CD14-positive monocyte (primary cell): ENCODE measurements at regions not wholly inside any gene's neighbourhood (a gene's known extent, or its start where the extent isn't known, plus 50 kb on each side); places are given as distances from the start of the nearest gene placed in this dataset.

Experiments
- DNase-seq, 3 donors: peaks; one replicate each; pipeline ENCODE4 v3.0.0-alpha.2; 2011 to 2022
- H2AFZ ChIP-seq: 2 replicates; pipeline ENCODE4 v1.6.0; 2012; ENCODE audit warnings: mild to moderate bottlenecking, low read depth, low read length, inconsistent platforms; ENCODE audit not compliant: insufficient read depth, poor library complexity, severe bottlenecking
- H3K27ac ChIP-seq, 2 donors: 1 replicate in 1 of 2; 2 replicates in 1 of 2; pipeline ENCODE4 v1.5.1; 2012 to 2013; ENCODE audit warnings: low read length in 2 of 2, control low read depth in 1 of 2, inconsistent platforms in 1 of 2, low read depth in 1 of 2, mild to moderate bottlenecking in 1 of 2
- H3K27me3 ChIP-seq, 2 donors: one replicate each; pipeline versions ENCODE4 v1.6.0 to v1.6.1; 2011 to 2013; ENCODE audit warnings: low read length in 2 of 2; ENCODE audit not compliant: control insufficient read depth in 2 of 2, insufficient read depth in 2 of 2
- H3K36me3 ChIP-seq, 2 donors: replicated peaks in 1 of 2; 1 replicate in 1 of 2; 2 replicates in 1 of 2; pipeline versions ENCODE4 v1.5.1 to v1.6.1; 2012 to 2013; ENCODE audit warnings: low read length in 2 of 2, control low read depth in 1 of 2, inconsistent platforms in 1 of 2, mild to moderate bottlenecking in 1 of 2; ENCODE audit not compliant: insufficient read depth in 2 of 2, control insufficient read depth in 1 of 2
- H3K4me1 ChIP-seq, 2 donors: 1 replicate in 1 of 2; 2 replicates in 1 of 2; pipeline versions ENCODE4 v1.5.1 to v1.6.1; 2012 to 2013; ENCODE audit warnings: low read length in 2 of 2, control low read depth in 1 of 2, inconsistent platforms in 1 of 2, mild to moderate bottlenecking in 1 of 2, moderate library complexity in 1 of 2; ENCODE audit not compliant: insufficient read depth in 2 of 2, control insufficient read depth in 1 of 2
- H3K4me2 ChIP-seq: replicated peaks from 2 replicates; pipeline ENCODE3; 2012; ENCODE audit warnings: low read length, moderate library complexity, mild to moderate bottlenecking; ENCODE audit not compliant: poor library complexity, severe bottlenecking; ENCODE audit errors: extremely low read depth
- H3K4me3 ChIP-seq, 3 experiments: fragments of 200-600 bp in 1 of 3; sonication (generic) in 1 of 3; replicated peaks in 1 of 3; 1 replicate in 2 of 3; 2 replicates in 1 of 3; pipeline ENCODE4 v1.5.1; 2011 to 2013; ENCODE audit warnings: low read length in 3 of 3, mild to moderate bottlenecking in 3 of 3, control low read depth in 2 of 3, low read depth in 2 of 3, inconsistent platforms in 1 of 3, moderate library complexity in 1 of 3
- H3K79me2 ChIP-seq: 2 replicates; pipeline ENCODE4 v1.6.0; 2012; ENCODE audit warnings: mild to moderate bottlenecking, control low read depth, inconsistent platforms, low read length, moderate library complexity; ENCODE audit not compliant: insufficient read depth
- H3K9ac ChIP-seq: 2 replicates; pipeline ENCODE4 v1.6.0; 2017; ENCODE audit warnings: low read length, mild to moderate bottlenecking; ENCODE audit not compliant: insufficient read depth, poor library complexity, severe bottlenecking
- H3K9me3 ChIP-seq, 2 donors: replicated peaks in 1 of 2; 1 replicate in 1 of 2; 2 replicates in 1 of 2; pipeline versions ENCODE4 v1.5.1 to v1.6.1; 2012 to 2013; ENCODE audit warnings: low read length in 2 of 2, control low read depth in 1 of 2; ENCODE audit not compliant: control insufficient read depth in 1 of 2, insufficient read depth in 1 of 2
- H4K20me1 ChIP-seq: 2 replicates; pipeline ENCODE4 v1.6.0; 2012; ENCODE audit warnings: mild to moderate bottlenecking, low read length, control low read depth, moderate library complexity; ENCODE audit not compliant: insufficient read depth
- H3K27ac Mint-ChIP-seq, 7 donors: one replicate each; pipeline ENCODE4 v1.8.0; 2020; ENCODE audit warnings: mild to moderate bottlenecking in 7 of 7, mixed read lengths in 7 of 7, moderate library complexity in 6 of 7, inconsistent platforms in 2 of 7
- H3K27me3 Mint-ChIP-seq, 3 donors: one replicate each; pipeline ENCODE4 v1.8.0; 2021 to 2022; ENCODE audit warnings: low read depth in 3 of 3, mild to moderate bottlenecking in 3 of 3, mixed read lengths in 3 of 3, moderate library complexity in 3 of 3, inconsistent platforms in 1 of 3
- H3K36me3 Mint-ChIP-seq, 2 donors: one replicate each; pipeline ENCODE4 v1.8.0; 2020; ENCODE audit warnings: mixed read lengths in 2 of 2, inconsistent platforms in 1 of 2, mild to moderate bottlenecking in 1 of 2
- H3K4me1 Mint-ChIP-seq: one replicate; pipeline ENCODE4 v1.8.0; 2020; ENCODE audit warnings: mild to moderate bottlenecking, mixed read lengths
- H3K4me3 Mint-ChIP-seq, 2 donors: one replicate each; pipeline ENCODE4 v1.8.0; 2020; ENCODE audit warnings: mild to moderate bottlenecking in 2 of 2, mixed read lengths in 2 of 2, moderate library complexity in 1 of 2
- H3K9me3 Mint-ChIP-seq, 7 donors: one replicate each; pipeline ENCODE4 v1.8.0; 2020 to 2022; ENCODE audit warnings: mixed read lengths in 7 of 7, mild to moderate bottlenecking in 6 of 7, moderate library complexity in 6 of 7, inconsistent platforms in 2 of 7
- CTCF ChIP-seq: fragments of 200-600 bp; IDR thresholded peaks from one replicate; pipeline ENCODE4 v1.8.0; 2022; ENCODE audit warnings: antibody characterized with exemption, mild to moderate bottlenecking
- WGBS: methylation state at CpG from one replicate; pipeline ENCODE4 v1.1.5; 2013; ENCODE audit warnings: missing lambda C conversion rate; ENCODE audit not compliant: insufficient coverage; 5-methylcytosine and 5-hydroxymethylcytosine counted together
- intact Hi-C, 2 donors: fragments of 100-400 bp; cut with micrococcal nuclease; formaldehyde crosslinking; loops; one replicate each; pipeline versions ENCODE4 v1.15.0 to v1.15.1; 2023

DNA sequence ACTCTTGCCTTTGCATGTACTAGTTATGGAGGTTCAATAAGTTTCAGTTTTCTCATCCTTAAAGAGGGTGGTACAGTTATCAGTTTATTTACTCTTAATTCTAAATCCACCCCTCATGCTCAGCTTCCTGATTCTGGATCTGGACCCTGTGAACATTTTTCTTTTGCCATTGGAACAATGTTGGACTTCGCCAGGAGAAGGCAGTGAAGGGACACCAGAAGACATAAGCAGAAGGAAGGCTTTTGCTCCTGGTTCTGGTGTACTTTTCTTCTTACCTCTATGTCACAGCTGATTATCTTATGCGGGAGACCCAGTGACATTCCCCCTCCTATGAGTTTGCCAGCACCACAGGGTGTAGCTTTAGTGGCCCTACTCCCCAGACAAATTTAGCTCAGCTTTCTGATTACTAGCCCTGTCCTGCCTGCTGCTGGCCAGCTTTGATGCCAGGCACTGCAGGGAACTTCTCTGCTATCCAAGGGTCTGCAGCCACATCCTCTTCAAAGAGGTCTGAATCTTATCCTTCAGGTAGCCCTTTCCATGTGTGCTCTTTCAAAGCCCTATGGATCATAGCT, 466.3 kb upstream of the EPHA3 start:
- Mint-ChIP-seq H3K4me1 (no peaks in the 10 kb centered on the region), H3K9me3 (peaks cover 0 to 8% (median 0%) of the 10 kb centered on the region in 7 donors), H3K27ac (no peak overlapping the region), H3K27me3 (no peaks in the 10 kb centered on the region), H3K36me3 (no peaks in the 10 kb centered on the region), H3K4me3 (no peak overlapping the region)
- Histone ChIP-seq H2AFZ (no peak overlapping the region), H3K4me2 (no peak overlapping the region), H3K9ac (no peak overlapping the region), H3K27ac (no peak overlapping the region), H3K36me3 (no peaks in the 10 kb centered on the region), H3K9me3 (no peaks in the 10 kb centered on the region), H3K4me1 (no peaks in the 10 kb centered on the region), H3K27me3 (no peaks in the 10 kb centered on the region), H4K20me1 (no peaks in the 10 kb centered on the region), H3K79me2 (no peaks in the 10 kb centered on the region), H3K4me3 (no peak overlapping the region)
- no peak for DNase-seq
- intact Hi-C loops: no loop called here
- WGBS: 80% methylated on average over 1 of the region's 2 CpGs
- no peak for TF ChIP-seq CTCF

DNA sequence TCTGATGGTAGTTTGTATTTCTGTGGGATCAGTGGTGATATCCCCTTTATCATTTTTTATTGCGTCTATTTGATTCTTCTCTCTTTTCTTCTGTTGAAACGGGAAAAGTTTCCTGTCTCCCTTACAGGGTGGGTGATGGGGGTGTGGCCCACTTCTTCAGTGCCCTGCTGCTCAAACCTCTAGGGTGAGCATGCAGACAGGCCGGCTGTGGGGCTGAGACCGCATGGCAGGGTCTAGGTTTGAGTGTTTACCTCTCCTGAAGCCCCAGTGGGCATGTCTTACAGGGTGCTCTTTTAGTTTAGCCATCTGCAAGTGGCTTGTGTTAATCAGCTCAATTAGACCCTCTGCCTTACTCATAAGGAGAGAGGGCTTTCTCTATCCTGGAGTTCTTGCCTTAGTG, 450.0 kb upstream of the EPHA3 start:
- H3K9me3 Mint-ChIP-seq: peaks cover 0 to 13% (median 4%) of the 10 kb centered on the region in 7 donors
- Histone ChIP-seq H3K4me2 (no peak overlapping the region), H3K9me3 (peaks cover 5 to 10% of the 10 kb centered on the region in 2 donors), H3K9ac (no peak overlapping the region), H3K27me3 (no peaks in the 10 kb centered on the region), H3K27ac (no peak overlapping the region), H3K36me3 (no peaks in the 10 kb centered on the region), H3K4me3 (no peak overlapping the region), H3K4me1 (no peaks in the 10 kb centered on the region), H4K20me1 (no peaks in the 10 kb centered on the region), H3K79me2 (no peaks in the 10 kb centered on the region), H2AFZ (no peak overlapping the region)
- H3K27ac Mint-ChIP-seq: no peak overlapping the region
- WGBS: 81% methylated on average over 2 of the region's 4 CpGs
- H3K36me3 Mint-ChIP-seq: no peaks in the 10 kb centered on the region
- TF ChIP-seq CTCF: no peak
- H3K4me3 Mint-ChIP-seq: no peak overlapping the region
- intact Hi-C loops: no loop called here
- H3K27me3 Mint-ChIP-seq: peaks cover 0 to 1% (median 0%) of the 10 kb centered on the region in 3 donors
- DNase-seq: no peak
- no peaks in the 10 kb centered on the region for H3K4me1 Mint-ChIP-seq
